ENCODE measurements at regions not wholly inside any gene's neighbourhood (a gene's known extent, or its start where the extent isn't known, plus 50 kb on each side); places are given as distances from the start of the nearest gene placed in this dataset.

DNA sequence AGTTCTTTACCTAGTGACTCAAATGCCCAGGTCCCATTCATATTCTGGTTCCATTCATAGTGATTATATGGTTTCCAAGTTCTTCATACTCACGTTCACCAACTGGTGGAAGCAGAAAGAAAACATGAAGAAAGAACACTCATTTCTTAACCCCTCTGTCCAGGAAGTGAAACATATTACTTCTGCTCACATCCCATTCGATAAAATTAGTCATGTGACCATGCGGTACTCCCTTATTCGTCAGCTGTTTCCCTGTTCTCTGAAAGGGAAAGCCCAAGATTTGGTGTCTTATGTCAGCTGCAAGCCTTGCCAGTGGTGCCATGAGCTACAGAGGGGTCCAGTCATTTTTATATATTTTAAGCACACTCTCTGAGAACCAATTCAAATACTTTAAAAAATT is 387.0 kb upstream of the DMAC1 start:
- DNase-seq, result no peak

DNA sequence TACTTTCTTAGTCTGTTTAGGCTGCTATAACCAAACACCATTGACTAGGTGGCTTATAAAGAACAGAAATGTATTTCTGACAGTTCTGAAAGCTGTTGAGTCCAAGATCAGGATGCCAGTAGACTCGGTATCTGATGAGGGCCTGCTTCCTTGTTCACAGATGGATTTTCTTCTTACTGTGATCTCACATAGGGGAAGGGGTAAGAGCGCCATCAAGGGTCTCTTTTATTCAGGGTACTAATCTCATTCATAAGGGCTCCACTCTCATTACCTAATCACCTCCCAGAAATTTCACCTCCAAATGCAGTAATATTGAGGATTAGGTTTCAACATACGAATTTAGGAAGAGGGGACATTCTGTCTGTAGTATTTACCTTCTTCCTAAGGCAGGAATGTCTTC is 384.0 kb upstream of the DMAC1 start:
- no peak for DNase-seq

DNA sequence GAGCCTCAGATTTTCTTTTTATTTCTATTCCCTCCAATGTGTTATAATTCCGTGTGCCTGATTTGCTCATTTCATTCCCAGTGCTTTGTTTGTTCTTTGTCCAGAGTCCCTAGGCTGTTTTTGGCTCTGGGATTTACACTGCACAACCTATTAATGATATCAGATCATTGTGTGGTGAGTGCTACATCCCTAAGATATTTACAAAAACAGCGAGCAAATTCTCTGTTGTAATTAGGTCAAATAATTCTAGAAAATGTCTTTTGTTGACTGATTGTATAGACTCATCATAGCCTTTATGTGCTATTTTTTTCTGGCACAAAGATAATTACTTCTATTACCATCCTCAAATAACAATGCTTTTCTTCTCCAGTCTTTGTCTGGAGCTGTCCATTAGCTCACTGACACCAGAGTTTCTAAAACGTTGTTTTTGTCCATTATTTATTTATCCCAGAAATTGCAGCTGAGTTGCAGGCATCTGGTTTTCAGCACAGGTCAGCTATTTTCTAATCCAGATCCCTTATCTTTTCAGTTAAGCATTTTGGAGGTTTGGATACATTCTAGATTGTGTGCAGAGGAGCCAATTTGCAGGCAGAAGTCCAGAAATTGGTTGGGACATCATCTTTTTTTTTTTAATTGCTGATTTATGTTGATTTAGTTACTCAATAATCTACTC is 379.9 kb upstream of the DMAC1 start:
- no peak for DNase-seq

DNA sequence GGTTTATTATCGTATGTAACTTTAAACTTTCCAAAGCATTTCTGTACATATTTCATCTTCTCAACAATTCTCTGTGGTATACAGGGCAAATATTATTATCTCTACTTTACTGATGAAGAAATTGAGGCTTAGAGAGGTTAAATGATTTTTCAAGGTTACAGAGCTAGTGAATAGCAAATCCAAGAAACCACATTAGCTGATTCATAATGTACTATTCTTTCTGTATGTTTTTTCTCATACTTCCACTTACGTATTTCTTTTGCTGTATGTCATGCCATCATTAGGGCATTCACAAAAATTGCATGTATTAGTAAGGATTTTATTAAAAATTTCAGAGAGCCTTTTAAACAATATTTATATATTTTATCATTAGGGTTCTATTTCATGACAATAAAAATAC is 372.4 kb upstream of the DMAC1 start:
- no peak for DNase-seq

DNA sequence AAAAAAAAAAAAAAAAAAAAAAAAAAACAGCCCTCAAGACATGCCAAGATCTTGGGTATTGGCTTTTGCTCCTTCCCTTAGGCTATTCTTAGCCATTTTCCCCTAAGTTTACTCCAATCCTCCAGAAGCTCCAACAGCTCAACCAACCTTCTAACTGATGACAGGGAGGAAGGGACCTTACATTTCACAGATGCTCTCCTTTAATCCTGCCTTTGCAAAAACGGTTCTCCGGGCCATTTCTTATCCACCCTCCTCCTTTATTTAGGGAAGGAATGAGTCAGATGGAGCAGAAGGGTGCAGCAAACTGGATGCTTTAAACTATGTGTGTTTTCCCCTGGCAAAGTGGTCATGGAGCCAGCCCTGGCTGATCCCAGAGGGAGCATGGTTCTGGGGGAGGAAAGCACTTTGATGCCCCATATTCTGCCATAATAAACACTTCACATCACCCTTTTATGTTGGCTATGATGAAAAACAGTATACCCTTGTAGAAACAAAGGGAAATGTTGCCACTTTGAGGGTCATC is 369.4 kb upstream of the DMAC1 start:
- DNase-seq, result no peak

DNA sequence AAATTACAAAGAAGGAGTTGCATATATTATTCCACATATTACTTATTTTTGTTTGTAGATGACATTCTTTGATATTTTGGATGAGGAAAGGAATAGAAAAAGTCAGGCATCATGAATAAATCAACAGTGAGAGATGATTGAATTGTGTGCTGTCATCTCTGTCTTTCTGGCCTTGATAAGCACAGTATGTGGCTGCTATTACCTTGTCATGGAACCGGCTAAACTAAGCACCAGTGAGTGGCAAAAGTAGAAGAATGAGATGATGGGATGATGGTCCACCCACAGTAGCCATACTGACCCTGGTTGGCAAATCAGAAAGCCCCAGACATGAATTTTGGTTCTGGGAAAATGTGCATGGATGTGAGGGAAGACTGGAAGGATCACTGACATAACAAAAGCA is 361.2 kb upstream of the DMAC1 start:
- no peak for DNase-seq

DNA sequence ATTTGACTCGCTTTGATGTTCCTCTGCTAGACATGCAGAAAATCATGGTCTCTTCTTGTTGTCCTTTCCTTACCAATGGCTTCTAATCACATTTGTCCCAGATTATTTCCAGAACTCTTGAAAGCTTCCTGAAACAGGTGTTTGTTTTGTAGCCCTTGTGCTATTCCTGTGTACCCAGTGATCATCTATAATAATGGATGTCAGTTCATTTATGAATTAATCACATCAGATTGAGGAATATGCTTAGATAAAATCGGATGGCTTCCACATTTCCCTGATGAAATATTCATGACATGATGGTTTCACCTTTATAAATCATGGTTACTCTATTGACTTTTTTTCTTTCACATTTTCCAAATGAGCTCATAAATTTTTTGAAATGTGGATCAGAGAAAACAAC is 359.0 kb upstream of the DMAC1 start:
- DNase-seq, result no peak

DNA sequence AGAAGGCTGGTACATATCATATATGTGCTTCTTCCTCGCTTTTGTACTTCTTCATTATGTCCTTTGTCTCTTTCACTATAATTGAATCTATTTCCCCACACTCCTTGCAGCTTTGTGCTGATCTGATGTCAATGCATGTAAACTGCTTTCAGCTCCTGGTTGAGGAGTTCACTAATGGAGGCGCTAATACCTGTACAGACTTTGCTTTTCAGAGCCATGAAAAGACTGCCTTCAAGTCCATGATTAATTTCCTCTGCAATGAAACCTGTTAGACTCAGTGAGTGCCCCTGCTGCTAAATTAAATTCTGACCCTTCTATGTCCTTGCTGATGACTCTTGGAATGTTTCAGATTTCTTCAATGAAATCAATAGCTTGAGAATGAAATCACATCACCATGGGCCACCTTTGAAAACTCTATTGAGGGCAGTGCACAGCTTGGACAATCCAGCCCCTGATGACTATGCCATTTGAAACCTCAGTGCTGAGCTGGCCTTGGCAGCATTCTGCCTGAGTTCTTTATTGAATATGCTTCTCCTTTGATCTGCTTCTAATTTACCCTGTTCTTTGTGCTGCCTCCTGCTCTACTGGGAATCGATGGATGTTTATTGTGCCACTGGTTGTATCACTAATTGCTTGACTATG is 358.2 kb upstream of the DMAC1 start:
- DNase-seq, result no peak

DNA sequence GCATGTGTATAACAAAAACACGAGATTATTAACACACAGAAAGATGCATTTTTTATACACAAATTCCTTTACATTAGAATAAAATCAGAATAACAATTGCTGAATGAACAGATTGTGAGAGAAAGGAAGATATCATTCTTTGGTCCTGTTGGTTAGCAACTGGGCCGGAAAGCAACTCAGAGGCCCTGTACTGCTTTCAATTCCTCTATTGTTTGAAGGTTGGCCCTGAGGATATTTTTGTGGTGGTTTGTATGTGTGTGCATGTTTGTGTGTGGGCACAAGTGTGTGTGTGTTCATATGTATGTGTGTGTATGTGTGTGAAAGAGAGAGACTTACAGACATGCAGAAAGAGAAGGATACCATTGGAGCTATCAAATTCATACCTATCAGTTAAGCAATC is 356.8 kb upstream of the DMAC1 start:
- DNase-seq, result no peak

DNA sequence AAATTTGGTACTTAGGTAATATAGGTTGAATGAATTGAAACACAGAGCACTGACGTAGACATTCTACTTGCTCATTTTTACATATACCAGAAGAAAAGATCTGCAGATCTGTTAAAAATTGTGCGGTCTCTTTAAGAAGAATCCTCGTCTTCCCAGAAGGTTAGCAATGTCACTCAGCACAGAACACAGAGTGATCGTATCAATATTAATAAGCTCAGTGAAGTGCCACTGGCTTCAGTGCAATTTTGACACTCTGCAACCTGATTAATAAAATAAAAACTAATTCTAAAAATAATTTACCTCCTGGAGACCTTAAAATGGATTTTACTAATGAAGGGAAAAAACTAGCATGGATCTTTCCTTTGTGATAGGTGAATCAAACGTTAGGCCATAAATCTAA is 356.1 kb upstream of the DMAC1 start:
- no peak for DNase-seq

DNA sequence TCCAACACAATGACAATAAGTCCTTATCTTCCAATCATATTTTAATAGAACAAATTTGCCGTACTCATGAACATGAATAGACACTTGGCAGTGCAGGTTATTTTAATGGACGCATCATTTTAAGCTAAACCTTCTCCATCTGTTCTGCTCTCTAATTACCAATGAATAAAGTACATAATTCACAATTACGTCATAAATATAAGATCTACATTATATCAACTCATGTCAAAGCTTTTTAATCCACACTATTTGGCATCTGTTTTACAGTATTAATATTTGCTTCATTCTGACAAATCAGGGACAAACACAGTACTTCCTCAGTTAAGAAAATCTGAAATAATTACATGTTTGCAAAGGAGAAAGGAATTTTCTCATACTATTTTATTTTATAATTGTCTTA is 344.1 kb upstream of the DMAC1 start:
- no peak for DNase-seq

DNA sequence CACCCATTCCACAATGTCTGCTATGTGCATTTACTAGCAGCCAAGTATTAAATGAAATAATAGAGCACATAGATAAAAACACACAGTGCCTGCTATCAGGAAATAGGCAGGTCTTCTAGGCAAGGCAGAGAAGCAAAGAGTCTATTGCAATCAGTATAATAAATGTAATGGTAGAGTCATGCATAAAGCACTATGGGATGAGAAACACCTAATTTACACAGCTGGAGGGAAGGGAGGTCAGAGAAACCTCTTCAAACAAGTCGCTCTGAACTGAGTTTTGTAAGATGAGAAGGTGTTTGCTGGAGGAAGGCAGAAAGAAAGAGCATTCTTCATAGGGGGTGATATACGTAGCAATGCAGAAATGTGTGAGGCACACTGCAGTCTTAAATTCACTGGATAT is 341.0 kb upstream of the DMAC1 start:
- no peak for DNase-seq

DNA sequence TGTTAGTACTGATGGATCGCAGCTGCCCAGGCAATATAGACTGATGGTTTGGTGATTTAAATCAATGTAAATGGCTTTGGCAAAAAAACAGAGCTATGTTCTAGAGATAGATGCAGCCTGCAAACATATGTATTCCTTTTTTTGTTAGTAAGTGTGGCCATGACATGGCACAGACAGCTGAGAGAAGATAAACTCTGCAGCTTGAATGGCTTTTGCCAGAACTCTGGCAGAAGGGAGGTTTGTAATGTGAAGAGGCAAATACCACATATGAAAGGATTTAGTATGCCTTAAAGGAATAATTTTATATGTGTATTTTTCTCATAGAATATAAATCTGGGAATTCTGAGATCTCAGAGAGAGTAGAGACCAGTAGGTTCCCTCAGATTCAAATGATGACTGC is 340.2 kb upstream of the DMAC1 start:
- no peak for DNase-seq

DNA sequence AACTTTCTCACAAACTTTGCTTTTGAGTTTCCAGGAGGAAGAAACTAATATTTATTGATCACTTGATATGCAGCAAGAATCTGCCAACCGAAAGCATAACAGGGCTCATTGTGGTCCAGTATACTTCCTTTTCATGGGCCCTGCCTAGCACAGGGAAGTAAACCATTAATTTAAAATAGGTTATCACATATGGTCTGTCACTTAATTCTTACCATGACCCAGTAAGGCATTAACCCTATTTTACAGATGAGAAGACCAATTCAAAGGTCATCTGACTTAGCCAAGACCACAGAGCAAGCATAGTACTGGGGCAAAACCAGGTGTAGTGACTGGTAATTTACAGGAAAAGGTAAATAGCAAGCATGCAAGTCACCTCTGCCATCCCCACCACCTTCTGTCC is 336.9 kb upstream of the DMAC1 start:
- no peak for DNase-seq

DNA sequence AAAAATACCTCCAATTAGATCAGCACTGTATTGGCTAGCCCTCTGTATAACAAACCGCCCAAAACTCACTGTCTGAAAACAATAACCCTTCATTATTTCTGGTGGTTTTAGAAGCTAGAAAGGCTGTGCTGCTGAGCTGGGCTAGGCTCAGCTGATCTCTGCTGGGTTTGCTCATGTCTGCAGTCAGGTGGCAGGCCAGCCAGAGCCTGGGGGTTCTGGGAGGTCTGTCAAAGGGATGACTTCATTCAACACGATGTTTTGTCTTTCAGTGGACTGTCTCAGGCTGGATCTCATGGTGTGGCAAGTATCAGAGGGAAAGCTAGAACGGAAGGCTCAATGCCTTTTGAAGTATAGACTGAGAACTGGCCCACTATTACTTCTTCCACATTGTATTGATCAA is 335.1 kb upstream of the DMAC1 start:
- no peak for DNase-seq

DNA sequence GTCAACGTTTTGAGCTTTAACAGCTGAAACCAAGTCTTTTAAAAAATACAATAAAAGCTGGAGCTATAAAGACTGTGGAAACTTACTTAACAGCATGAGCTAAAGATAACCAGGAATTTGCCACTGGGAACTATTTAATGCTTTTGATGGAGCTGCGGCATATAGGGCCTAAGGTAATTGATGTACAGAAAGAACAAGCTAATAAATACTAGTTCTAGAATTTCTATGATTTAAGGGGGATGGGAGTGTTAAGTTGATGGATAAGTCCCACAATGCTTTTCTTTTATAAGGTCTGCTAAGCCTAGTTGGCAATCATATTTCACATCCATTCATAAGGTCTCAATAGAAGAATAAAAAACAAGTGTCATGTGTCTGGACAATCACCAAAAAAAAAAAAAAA is 334.0 kb upstream of the DMAC1 start:
- no peak for DNase-seq

DNA sequence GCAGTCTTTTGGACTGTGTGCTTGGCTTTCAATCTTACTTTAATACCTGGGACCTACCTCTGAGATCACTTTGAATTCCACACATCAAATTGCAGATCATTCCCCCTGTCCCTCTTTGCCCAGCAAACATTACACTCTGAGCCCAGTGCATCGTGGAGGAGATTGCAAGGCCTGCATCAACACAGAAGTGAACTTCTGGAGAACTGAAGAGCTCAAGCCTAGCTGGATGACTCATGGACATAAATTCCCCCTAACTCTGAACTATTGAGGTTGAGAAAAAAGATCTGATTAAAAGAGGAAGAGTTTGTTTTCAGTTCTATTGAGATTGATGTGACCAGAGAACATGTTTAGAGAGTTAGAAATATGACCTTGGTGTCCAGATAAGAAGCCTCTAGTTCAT is 316.0 kb upstream of the DMAC1 start:
- no peak for DNase-seq

DNA sequence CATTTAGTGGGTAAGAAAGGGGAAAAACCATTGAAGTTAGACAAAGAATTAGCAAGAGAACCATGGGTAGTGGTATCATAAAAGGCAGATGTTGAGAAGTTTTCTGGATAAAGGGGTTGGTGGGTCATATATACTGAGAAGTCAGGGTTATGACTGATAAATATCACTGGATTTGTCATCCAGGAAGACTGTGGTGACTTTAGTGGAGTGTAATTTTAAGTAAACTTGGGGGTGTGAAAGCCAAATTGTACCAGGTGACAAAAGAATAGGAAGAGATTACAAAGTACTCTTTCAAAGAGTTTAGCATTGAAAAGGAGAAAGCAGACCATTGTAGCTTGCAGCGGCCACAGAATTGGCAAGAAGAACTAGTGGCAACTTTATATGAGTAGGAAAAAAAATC is 315.2 kb upstream of the DMAC1 start:
- DNase-seq, result no peak

DNA sequence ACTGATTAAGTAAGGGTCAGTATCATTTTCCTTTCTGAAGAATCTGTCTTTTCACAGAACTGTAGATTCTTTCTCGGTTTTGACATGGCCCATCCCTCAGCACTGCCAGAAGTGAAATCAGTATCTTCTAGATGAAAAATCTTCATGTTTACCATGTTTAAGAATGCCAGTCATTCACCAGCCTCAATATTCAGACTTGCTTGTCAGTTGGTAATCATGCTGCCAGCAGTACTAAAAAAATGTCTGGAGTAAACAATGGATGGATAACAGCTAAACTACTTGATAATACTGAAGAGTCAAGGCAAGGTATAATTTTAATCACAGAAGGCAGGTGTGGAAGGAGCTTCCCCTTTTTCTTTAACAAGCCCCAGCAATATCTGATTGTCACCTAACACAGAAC is 306.8 kb upstream of the DMAC1 start:
- DNase-seq, result no peak

DNA sequence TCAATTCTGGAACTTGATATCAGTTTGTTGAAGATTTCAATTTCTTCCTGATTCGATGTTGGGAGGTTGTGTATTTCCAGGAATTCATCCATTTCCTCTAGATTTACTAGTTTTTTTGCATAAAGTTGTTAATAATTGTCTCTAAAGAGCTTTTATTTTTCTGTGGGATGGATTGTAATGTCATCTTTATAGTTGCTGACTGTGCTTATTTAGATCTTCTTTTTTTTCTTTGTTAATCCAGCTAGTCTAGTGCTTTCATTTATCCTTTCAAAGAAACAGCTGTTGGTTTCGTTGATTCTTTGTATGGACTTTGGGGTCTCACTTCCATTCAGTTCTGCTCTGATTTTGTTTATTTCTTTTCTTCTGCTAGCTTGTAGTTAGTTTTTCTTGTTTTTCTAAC is 302.0 kb upstream of the DMAC1 start:
- DNase-seq, result no peak

DNA sequence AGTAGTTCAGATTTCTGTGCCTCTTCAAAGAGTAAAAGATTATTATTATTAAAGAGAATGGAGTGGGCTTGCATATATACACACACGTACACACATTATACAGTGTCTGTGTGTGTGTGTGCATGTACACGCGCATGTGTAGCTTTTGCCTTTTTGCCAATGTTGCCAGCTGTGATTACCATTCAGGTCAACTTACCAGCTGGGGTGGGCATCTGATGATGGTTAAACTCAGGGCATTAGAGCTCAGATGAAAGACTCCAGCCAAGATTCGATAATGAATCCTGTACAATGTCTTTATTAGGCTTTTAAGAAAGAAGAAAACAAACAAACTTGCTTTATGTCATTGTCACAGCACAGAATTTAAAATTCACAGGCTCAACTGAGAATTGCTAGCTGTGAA is 296.5 kb upstream of the DMAC1 start:
- DNase-seq, result no peak

DNA sequence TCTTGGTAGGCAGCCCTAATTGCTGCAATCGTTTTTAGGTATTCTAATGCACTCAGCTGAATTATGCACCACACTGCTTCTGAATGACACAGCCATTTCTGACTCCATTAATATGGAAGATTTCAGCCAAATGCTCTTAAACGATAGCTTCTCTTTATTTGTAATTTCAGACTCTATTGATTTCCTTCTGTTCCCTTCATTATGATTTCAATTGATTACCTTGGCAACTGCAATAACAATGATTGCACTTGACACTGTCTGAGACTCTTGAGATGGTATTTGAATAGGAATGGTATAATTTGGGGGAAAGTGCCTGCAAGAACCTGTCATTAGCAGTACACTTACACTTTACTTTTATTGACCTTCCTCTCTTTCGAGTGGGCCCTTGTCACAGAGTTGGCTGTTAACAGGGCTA is 296.1 kb upstream of the DMAC1 start:
- peak; percentile 98 for DNase-seq

DNA sequence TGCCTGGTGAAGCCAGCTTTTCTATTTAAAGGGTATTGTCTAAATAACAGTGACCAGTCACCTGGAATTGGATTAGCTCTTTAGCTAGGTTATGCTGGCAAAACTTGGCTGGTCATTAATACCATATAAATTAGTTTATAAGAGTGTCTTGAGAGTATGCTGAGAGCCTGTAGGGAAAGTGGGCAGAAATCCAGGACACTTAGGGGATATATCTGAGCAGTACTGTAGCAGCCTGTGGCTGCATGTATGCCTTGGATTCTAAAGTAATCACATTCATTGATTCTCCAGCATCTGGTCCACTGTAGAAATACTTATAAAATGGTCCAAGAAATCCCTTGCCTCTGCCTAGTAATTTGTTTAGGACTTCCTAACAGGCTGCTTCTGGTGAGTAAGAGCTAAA is 288.9 kb upstream of the DMAC1 start:
- DNase-seq, result no peak

DNA sequence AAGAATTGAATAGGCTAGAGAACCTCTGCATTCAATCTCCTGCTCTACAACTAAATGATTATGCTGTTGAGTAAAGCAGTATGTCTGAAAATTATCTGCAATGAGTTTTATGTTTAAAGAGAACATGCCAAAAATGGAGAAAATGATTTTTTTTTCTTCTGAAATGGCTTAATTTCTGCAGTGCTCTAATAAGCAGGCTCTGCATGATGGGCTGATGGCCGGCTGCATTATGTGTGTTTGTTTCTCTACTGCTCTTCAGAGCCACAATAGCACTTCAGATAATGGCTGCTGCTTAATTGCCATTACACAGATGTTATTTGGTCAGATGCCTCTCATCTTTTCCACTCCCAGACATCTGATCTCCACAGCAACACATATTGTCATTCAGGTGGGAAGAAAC is 286.4 kb upstream of the DMAC1 start:
- peak; percentile 93 for DNase-seq

DNA sequence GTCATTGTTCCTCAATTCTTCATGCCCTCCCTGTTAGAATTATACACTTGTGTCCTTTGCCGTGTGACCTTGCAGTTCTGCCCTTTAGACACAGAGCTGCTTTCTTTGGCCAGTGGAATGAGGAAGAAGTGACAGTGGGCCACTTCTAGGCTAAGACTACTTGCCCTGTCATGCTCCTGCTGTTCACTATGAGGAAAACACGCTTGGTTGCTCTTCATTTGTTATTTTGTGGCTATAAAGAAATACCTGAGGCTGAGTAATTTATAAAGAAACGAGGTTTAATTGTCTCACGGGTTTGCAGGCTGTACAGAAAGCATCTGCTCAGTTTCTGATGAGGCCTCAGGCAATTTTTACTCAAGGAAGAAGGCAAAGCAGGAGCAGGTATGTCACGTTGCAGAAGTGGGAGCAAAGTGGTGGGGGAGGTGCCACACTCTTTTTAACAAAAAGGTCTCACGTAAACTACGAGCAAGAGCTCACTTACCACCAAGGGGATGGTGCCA is 279.1 kb upstream of the DMAC1 start:
- peak; percentile 83 for DNase-seq

Measured in DMS79 (cell line).